ENCODE measurements at regions not wholly inside any gene's neighbourhood (a gene's known extent, or its start where the extent isn't known, plus 50 kb on each side); places are given as distances from the start of the nearest gene placed in this dataset.

- H3K9ac ChIP-seq (ENCODE audit: low read length): no peak overlapping the region
- H3K79me2 ChIP-seq (ENCODE audit: insufficient read depth, low read length): no peaks in the 10 kb centered on the region
- CTCF ChIA-PET: no interaction called here
- POLR2A ChIA-PET: no interaction called here
- H3K9me3 ChIP-seq (ENCODE audit: control insufficient read depth in 1 of 2, insufficient read depth in 1 of 2, low read depth in 1 of 2, low read length in 2 of 2): peaks cover 0 to 20% of the 10 kb centered on the region in 2 experiments; a peak in 2 of 4 replicates
- no peak overlapping the region for H3K27ac ChIP-seq (ENCODE audit: low read depth, low read length)
- intact Hi-C loops (cut with micrococcal nuclease): no loop called here
- no peak for TF ChIP-seq CEBPB (IDR thresholded peaks at IDR 0.05; ENCODE audit: low read depth)
- no peak for TF ChIP-seq MAX (IDR thresholded peaks at IDR 0.05)
- no peak for TF ChIP-seq SIN3A (IDR thresholded peaks at IDR 0.05; ENCODE audit: low read depth)
- no peak for TF ChIP-seq ZBTB33 (IDR thresholded peaks at IDR 0.05; ENCODE audit: extremely low read depth, insufficient replicate concordance, low read length)
- TF ChIP-seq CTCF (IDR thresholded peaks at IDR 0.05 in 2 of 3, conservative IDR thresholded peaks at IDR 0.05 in 1 of 3; ENCODE audit: borderline replicate concordance in 1 of 3, insufficient read depth in 1 of 3, low read depth in 2 of 3, low read length in 2 of 3): no peak
- TF ChIP-seq CBX3 (IDR thresholded peaks at IDR 0.05; ENCODE audit: low read depth): no peak
- no peak for TF ChIP-seq ZNF274 (IDR thresholded peaks at IDR 0.05; ENCODE audit: low read depth, low read length)
- no peak for TF ChIP-seq SRF (IDR thresholded peaks at IDR 0.05; ENCODE audit: low read depth)
- TF ChIP-seq ATF3 (IDR thresholded peaks at IDR 0.05): no peak
- TF ChIP-seq POLR2AphosphoS5 (IDR thresholded peaks at IDR 0.05; ENCODE audit: low read depth, low read length): no peak
- TF ChIP-seq ELF1 (IDR thresholded peaks at IDR 0.05; ENCODE audit: borderline replicate concordance, low read depth): no peak
- TF ChIP-seq REST (IDR thresholded peaks at IDR 0.05; ENCODE audit: low read depth): no peak
- ATAC-seq (no peak), DNase-seq (ENCODE audit: low read depth, low spot score) (no peak)
- no peaks in the 10 kb centered on the region for H3K27me3 ChIP-seq (ENCODE audit: insufficient read depth, low read length)
- RAD21 ChIA-PET (ENCODE audit: low non-redundant PET in 1 of 2, low total read pairs in 2 of 2, uncharacterized antibody in 2 of 2, unreplicated experiment in 2 of 2): no interaction called here
- BruUV-seq (replicated peaks): no TSS peak
- no peaks in the 10 kb centered on the region for H3K36me3 ChIP-seq (ENCODE audit: control insufficient read depth in 1 of 2, insufficient read depth in 2 of 2, low read length in 2 of 2)
- H2AFZ ChIP-seq (ENCODE audit: low read depth, low read length, poor library complexity, severe bottlenecking): no peak overlapping the region
- no peaks in the 10 kb centered on the region for H3K4me1 ChIP-seq (ENCODE audit: control insufficient read depth in 1 of 2, insufficient read depth in 2 of 2, low read length in 2 of 2)
- no peak overlapping the region for H3K4me2 ChIP-seq (ENCODE audit: low read length)
- H3K9me2 ChIP-seq (ENCODE audit: insufficient read depth): no peaks in the 10 kb centered on the region
- H4K20me1 ChIP-seq (ENCODE audit: insufficient read depth): no peaks in the 10 kb centered on the region
- no peak overlapping the region for H3K4me3 ChIP-seq (replicated peaks in 1 of 2; ENCODE audit: low read depth in 1 of 2, low read length in 2 of 2)
Observed at GRCh38 chr20:52744441-52744840, 227.7 kb upstream of the TSHZ2 start.

Measured in HCT116 (cell line).